NCI-H1417 (cell line): ENCODE measurements at regions not wholly inside any gene's neighbourhood (a gene's known extent, or its start where the extent isn't known, plus 50 kb on each side); places are given as distances from the start of the nearest gene placed in this dataset.

Source experiments
- DNase-seq, 3 experiments: peaks; one replicate each; lab custom pipeline; 2025; lab: John Stamatoyannopoulos, UW

DNA sequence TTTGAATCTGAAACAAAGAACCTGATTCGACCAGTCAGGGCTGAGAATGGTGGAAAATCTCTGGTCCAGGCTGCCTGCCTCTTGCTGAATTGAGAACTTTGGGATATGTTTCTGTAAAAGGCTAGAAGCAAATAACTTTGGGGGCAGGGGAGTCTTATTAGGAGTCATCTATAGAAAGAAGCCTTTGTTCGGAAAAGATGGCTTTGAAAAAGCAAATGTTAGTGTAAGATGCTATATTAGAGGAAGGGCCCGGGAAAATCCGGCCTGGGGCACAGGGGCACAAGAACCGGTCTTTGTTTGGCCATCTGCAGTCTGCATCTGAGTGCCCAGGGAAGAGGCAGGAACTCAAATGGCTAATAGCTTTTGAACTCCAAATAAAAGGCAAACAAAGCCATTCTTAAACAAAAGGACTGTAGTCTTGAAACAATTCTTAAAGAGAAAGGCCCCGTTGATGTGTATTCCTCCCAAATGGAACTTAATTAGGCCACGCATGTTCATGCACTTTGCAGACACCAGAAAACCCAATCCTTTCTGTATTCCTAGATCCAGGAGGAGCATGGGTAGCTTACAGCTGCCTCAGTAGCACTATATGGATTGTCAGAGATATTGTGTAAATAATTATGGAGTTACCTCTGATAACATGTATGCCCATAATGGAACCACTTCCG lies 180.0 kb upstream of the ARL4C start:
- peak in 2 of 3 experiments; percentile 68 to 87 for DNase-seq

DNA sequence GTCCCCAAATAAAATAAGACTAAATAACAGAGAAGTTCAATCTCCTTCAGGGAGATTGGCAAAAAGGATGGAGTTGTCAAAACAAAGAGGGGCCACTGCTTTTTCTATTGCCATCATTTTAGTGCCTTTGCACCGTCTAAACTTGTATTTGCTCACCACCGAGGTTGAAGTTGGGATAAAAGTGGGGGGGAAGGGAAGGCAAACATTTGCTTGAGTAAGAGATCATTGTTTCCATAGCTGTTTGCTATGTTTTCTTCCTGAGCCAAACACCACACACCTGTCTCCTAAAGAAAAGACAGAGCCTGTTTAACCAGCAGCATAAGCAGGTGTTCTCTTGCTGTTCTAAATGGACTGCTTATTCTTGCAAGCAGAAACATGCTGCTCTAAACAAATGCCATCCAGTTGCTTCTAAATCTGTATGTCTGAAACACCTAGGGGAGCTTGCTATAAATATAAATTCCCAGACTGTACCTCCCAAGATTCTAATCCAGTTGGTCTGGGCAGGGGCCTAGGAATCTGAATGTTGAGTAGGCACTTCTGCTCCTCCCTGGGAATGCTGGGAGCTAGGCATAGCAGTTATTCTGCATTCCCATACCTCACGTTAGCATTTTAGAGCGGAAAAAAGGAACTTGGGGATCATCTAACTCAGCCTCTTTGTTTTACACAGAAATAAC lies 179.4 kb upstream of the ARL4C start:
- DNase-seq: peak; percentile 38 to 99 (median 91)

DNA sequence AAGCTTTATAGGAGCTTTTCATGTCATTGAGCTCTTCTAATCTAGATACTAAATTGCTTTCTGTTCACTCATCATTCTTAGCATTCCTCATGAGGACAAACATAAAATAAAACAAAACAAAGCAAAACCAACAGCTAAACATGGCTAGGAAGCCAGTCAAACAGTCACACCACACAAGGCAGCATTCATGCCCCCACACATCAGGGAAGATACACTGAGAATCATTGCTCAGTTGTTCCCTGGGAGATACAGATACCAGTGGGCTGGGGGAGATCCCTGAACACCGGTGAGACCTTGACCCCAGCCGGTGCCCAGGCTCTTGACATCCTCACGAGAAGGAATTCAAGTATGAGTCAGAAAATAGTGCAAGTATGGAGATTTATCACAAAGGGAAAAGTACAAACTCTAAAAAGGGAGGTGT lies 177.9 kb upstream of the ARL4C start:
- peak in 2 of 3 experiments; percentile 6 to 53 for DNase-seq

DNA sequence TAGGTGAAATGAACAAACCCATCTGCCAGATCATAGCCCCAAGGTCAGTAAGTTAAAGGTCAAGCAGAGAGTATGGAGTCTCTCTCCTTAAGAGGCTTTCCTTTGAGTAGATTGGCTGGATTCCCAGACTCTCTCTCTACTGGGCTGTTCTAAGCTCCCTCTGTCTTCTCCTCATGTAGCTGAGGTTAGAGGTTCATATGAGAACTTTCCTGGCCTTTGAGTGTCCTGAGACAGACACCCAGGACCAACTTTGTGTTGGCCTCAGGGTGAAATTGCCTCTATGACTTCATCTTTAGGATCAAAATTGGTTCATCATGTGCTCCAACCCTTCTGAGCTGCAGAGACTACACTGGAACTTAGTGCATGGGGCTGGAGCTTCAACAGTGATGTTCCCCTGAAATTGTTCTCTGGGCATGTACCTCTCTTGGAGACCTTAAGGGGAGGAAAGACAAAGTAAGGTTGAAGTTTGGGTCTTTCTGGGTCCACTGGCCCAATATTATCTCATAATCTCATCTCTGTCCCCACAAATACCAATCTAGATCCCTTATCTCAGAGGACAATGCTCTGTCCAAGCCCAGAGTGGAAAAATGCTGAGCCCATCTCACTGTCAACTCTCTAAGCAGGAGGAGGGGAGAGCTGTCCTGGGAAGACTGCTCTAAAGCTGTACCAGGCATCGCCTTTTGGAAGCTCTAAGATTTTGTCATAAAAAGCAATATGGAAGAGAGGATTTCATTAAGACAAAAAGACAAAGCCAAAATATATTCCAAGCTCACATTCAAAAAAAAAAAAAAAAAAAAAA lies 177.3 kb upstream of the ARL4C start:
- no peak for DNase-seq

DNA sequence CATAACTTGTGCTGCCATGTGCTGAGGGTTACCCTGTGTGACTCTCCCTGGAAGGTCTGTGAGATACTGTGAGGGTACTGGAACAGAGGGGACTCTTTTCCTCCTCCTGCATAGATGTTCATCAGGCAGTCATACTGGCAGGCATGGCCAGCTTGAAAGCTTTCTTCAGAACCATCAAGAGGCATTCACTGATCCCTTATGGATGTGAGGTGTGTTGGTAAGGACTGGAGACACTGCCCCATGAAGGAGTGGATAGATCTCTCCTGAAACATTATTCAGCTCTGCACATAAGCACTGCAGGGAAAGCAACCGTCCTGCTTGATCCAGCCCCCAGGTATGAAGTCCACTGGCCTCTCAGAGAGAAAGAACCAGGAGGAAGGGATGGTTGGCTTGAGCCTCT lies 176.6 kb upstream of the ARL4C start:
- no peak for DNase-seq

DNA sequence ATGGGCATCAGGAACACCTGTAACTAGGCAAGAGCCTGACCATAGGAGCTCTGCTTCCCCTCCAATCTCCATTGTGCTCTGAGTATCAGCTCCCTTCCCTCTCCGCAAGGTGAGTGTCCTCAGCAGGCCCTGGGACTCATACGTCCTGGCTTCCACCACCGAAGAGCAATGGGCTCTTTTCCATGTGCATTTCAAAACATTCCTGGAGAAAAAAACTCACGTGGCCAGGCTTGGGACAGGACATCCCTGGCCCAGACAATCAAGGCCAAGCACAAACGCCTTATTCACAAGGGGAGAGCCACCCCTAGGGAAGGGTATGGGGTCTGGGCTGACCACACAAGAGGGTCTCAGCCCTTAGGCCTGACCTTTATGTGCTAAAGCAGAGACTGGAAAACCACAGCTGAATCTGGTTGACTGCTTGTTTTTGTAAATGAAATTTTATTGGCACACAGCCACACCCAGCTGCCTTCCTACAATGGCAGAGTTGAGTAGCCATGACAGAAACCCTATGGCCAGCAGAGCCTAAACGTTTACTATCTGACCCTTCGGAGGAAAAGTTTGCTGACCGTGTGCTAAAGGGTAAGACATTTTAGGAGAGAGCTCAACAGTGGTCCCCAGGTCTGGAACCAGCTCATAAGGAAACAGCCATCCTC lies 175.7 kb upstream of the ARL4C start:
- DNase-seq: no peak

DNA sequence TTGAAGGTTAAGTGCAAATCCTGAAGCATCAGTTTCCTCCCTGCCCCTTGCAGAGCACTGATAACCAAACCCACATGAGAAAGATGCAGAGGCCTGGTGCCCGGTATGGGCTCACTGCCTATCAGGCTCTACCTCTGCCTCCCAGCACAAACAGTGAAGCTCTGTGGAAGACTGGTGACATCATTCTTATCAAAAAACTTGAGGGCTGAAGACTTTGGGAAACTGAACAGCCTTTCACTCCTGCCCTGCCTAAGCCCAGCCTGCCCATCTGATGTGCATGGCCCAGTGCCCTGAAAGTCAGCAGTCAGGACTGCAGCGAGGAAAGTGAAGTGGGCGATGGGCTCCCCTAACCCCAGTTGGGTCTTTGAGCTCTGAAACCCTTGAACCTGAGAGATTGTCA lies 174.8 kb upstream of the ARL4C start:
- DNase-seq: no peak

DNA sequence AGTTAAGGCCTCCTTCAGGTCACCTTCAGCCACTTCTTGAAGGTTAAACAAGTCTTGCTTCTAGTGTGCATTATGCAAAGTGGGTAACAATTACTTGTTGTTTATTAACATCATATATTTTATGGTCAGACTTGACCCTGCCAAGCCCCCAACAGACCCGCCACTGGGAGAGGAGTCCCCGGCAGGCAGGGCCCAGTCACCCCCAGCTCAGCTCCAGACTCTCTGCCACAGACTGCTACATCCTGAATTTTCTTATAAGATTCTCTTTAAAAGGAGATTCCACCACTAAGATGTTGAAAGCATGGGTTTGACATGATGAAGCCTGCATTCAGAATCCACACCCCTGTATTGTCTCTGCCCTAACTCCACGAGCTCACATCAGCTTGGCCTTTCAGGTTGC lies 174.3 kb upstream of the ARL4C start:
- no peak for DNase-seq

DNA sequence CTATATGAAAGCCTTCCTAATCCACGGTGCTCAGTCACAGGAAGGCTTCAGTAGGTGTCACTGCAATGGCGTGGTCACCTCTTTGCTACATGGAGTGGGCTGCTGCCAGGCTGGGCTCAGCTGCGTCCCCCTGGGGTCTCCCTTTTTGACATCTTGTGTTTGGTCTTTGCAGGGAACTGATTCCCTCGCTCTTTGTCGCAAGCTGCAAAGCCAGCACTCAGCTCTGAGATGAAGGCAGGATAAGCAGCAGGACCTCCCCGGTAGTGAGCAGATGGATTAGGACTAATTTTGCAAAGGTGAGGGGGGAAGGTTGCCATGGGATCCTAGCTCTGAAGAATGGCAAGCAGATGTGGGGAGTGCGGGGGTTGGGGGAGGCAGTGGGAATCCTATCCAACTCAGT lies 173.9 kb upstream of the ARL4C start:
- DNase-seq: no peak

DNA sequence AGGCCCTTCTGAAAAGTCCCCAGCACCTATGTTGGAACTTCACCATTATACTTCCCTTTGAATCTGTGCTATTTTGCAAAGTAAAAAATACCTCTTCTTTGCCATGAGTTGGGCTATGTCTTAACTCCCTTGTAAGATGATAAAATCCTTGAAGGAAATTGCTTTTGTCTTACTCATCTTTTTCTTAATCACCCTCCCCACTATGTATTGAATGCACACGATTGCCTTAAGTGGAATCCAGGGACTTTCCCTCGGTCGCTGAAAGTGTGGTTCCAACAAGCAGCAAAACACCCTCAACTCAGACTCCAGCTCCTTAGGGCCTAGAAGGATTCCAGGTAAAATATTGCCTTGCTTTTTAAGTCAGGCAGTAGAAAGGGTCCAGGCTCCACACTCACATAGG lies 173.2 kb upstream of the ARL4C start:
- no peak for DNase-seq

DNA sequence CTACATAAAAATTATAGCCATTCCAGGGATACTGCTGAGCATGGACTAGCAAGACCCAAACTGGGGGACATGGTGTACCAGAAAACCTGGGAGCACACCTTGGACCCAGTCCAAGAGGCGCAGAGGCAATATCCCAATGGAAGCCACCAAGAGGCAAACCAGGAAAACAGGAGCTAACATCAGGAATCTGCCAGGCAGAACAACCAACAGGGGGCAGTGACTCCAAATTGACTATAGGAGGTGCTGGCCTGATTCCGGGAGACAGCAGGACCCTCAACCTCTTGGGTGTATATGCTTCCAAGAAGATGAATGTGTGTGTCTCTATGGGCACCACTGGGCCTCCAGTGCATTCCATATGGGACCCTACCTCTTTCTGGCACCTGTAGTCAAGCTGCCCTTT lies 172.7 kb upstream of the ARL4C start:
- no peak for DNase-seq

DNA sequence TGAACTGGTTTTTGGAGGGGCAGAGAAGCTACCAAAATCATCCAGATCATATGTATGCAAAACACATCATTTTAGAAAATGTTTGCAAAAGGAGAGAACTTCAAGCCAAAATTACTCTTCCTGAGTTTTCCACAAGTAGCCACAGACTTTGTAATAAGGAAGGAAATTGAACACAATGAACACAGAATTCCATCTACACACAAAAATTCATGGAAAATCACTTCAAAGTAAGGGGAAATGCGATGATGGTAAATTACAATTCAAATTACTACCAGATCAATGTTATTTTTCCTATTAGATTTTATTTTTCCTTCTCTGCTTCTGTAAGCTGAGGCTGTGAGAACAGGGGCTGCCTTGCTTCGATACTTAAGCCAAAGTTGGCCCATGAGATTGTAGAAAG lies 172.1 kb upstream of the ARL4C start:
- no peak for DNase-seq

DNA sequence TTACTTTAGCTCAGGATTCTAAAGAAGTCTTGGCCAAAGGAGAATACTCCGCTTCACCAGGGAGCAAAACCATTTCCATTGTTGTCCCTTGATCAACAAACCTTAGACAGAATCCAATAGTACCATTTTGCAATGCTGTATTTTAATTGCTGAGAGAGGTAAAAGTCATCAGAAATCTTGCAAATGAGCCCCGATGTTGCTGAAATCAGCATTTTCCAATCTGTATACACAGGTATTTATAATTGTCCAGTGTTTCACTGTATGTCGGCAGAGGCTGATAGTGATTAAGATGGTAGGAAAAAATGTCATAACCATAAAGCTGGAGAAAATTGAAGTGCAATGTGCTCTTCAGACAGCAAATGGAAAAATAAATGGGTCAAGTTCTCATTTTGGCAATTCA lies 170.0 kb upstream of the ARL4C start:
- DNase-seq: no peak

DNA sequence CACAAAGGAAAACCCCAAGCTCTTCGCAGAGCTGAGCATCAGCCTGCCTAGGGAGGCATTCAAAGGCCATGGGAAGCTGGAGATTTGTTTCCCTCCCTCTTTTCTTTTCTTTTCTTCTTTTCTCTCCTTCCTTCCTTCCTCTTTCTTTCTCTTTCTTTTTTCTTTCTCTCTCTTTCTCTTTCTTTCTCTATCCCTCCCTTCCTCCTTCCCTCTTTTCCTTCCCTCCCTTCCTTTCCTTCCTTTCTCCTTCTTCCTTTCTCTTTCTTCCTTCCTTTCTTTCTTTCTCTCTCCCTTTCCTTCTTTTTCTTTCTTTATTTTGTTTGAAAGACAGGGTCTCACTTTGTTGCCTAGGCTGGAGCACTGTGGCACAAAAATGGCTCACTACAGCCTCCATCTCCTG lies 168.4 kb upstream of the ARL4C start:
- no peak for DNase-seq

DNA sequence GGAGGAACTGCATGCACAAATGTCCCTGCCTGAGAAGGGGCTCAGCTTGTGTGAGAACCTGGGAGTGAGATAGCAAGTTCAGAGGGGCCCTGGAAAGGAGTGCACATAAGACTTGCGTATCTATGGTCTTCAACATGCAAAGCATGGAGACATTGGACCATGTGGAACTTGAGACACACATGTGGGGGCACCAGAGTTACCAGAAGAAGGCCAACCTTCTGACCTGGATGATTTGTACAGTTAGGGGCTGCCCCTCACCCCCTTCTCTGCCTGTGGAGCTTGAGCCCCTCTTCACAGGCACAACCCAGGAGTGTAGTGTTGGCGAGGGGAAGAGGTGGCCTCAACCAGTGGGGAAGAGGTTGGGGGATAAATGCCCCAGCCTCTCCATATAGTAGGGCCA lies 165.0 kb upstream of the ARL4C start:
- DNase-seq: no peak

DNA sequence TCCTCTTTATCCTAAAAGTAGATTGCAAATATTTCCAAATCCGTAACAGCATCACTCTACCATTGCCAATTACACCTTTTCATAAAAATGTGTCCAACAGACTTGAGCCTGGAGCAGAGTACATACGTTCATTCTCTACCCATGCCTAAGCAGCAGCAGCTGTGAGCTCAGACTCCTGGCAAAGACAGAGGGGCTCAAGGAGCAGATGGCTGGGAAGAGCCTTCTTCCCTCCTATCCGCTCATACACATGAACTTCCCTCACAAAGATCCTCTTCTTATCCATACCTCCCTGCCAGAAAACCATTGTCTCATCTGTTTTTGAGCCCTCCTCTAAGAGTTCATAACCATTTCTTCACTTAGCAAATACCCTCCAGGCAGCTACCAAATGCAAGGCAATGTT lies 164.3 kb upstream of the ARL4C start:
- no peak for DNase-seq

DNA sequence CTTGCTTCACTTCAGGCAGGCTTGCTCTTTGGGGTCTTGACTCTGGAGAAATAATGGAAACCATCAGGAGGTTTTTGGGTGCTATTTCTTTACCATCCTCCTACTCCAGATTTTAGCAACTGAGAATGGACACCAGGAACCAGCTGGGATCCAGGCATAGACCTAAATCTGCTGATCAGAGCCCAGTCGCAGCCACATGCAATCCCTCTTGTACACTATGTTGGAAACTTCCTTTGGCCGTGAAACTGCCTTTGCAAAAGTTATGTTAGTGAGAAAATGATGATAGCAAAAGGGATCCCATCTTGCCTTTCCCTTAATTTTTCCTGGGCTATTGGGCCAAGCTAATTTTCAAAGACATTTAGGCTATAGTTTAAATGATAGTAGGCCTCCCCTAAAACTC lies 158.8 kb upstream of the ARL4C start:
- DNase-seq: no peak

DNA sequence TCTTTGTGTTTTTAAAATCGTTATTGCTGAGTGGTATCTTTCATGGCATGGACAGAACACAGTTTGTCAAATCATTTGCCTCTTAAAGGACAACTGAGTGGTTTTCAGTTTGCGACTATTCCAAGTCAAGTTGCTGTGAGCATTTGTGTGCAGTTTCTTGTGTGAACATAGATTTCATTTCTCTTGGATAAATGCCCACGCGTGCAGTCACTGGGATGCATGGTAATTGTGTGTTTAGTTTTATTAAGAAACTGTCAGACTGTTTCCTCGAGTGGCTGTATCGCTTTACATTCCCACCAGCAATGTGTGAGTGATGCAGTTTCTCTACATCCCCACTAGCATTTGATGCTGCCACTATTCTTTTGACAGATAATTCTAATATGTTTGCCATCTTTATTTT lies 154.0 kb upstream of the ARL4C start:
- DNase-seq: no peak

DNA sequence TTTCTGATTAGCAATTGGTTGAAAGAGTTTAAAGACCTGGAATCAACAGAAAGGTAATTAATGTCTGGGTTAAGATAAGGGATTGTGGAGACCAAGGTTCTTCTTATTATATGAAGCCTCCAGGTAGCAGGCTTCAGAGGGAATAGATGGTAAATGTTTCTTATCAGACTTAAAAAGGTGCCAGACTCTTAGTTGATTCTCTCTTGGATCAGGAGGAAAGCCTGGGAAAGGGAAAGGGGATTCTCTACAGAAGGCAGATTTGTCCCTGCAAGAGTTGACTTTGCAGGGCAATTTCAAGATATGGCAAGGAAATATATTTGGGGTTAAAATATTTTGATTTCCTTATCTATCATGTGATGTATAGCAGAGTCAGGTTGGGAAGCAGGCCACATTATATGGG lies 153.1 kb upstream of the ARL4C start:
- DNase-seq: no peak

DNA sequence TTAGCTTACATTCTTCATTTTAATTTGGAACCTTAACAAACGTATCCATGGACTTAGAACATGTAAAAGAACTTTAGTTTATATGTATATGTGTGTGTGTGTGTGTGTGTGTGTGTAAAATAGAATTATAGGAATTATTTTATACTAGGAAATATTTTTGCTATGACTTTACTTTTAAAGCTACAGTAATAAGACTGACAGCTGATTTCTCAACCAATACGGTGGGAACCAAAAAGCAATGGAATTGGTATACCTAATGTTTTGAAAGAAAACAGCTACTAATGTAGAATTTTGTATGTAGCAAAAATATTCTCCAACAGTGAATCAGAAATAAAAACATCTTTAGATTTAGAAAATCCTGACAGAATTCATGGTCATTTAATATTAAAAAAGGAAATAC lies 146.5 kb upstream of the ARL4C start:
- no peak for DNase-seq

DNA sequence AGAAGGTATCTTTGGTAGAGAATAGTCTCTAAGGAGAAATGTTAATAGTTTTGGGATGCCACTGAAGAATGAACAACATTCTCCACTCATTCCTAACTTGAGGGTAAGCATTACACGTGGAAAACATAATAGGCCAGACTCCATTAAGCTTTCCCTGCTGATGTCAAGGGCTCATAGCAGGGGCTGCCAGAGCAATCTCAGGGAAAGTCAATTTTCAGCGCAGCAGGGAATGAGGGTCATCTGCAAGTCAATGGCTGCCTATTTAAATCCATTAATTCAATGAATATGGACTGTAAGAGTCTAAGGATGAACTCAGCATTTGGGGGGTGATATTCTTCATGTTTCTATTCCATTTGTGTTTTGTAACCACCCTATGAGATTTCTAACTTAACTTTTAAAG lies 144.2 kb upstream of the ARL4C start:
- no peak for DNase-seq

DNA sequence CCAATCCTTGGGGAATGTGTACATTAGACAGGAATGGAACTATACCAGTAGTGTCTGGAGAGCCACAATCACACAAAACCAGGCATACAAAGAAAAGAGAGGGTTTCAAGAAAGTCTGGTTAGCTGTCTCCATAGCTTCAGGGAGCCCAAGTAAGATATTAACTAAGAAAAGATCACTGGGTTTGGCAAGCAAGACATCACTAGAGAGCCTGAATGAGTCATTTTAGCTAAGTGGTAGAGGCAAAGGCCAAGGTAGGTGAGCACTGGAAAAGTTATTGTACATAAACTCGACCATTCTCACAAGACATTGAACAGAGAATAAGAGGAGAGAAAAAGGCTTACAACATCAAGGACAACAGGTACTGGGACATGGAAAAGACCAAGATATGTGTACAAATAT lies 143.8 kb upstream of the ARL4C start:
- DNase-seq: no peak

DNA sequence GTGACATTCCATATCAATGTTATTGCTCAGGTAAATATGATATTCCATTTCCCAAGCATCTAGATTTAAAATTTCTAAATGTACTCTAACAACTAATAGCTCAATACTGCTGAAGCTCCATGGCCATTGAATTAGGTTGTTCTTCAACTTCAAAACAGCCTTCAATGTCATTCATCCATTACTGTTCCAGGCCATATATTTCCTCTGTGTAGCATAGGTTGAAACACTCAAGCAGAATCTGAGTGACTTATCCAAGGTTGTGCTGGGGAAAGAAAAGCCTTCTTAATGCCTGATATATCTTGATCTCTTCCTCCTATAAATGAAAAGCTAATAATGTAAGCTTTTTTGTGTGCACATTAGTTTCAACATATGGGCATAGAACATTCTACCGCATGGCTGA lies 142.1 kb upstream of the ARL4C start:
- DNase-seq: peak in 1 of 3 experiments; percentile 38
